H1 (cell line): ENCODE measurements at regions not wholly inside any gene's neighbourhood (a gene's known extent, or its start where the extent isn't known, plus 50 kb on each side); places are given as distances from the start of the nearest gene placed in this dataset.

Source experiments
- CTCF ChIA-PET: fragments of 300-600 bp; sonication (Branson Sonifier 250); formaldehyde crosslinking; loops from one replicate; lab custom pipeline; 2021; ENCODE audit not compliant: partially characterized antibody; lab: Charles Lee
- POLR2A ChIA-PET: fragments of 300-600 bp; sonication (Branson Sonifier 250); formaldehyde crosslinking; loops from one replicate; lab custom pipeline; 2021; ENCODE audit warnings: inconsistent platforms; ENCODE audit not compliant: partially characterized antibody; lab: Charles Lee
- DNase-seq, 2 experiments: peaks; one replicate each; pipeline versions ENCODE4 v3.0.0 to v3.0.0-alpha.2; 2010 to 2022; ENCODE audit warnings: low spot score in 2 of 2, low read depth in 1 of 2, mixed read lengths in 1 of 2
- FAIRE-seq: peaks from 2 replicates; lab custom pipeline; 2011; peaks lifted over from hg19 to GRCh38; lab: Jason Lieb, UNC
- H2AFZ ChIP-seq: 2 replicates; pipeline ENCODE4 v1.8.1; 2012; ENCODE audit warnings: low read length, inconsistent platforms
- H2AK5ac ChIP-seq: 2 replicates; pipeline ENCODE4 v1.6.1; 2013; ENCODE audit warnings: low read depth, low read length
- H2BK120ac ChIP-seq: replicated peaks from 2 replicates; pipeline ENCODE3; 2013; ENCODE audit warnings: low read depth, low read length, inconsistent platforms
- H2BK12ac ChIP-seq: 2 replicates; pipeline ENCODE4 v1.6.1; 2013; ENCODE audit warnings: low read depth, low read length
- H2BK15ac ChIP-seq: 2 replicates; pipeline ENCODE4 v1.6.1; 2013; ENCODE audit warnings: low read length
- H2BK20ac ChIP-seq: 2 replicates; pipeline ENCODE4 v1.6.1; 2013; ENCODE audit warnings: low read length
- H2BK5ac ChIP-seq: 2 replicates; pipeline ENCODE4 v1.6.1; 2013; ENCODE audit warnings: low read depth, low read length
- H3K14ac ChIP-seq: 2 replicates; pipeline ENCODE4 v1.6.1; 2013; ENCODE audit warnings: inconsistent platforms; ENCODE audit not compliant: insufficient read length
- H3K18ac ChIP-seq: 2 replicates; pipeline ENCODE4 v1.6.1; 2013; ENCODE audit warnings: low read length; ENCODE audit errors: extremely low read depth
- H3K23ac ChIP-seq: 2 replicates; pipeline ENCODE4 v1.6.1; 2013; ENCODE audit warnings: inconsistent platforms; ENCODE audit not compliant: insufficient read length
- H3K23me2 ChIP-seq: 2 replicates; pipeline ENCODE4 v1.6.1; 2013; ENCODE audit warnings: low read depth, low read length
- H3K27ac ChIP-seq: 2 replicates; pipeline ENCODE4 v1.6.1; 2011; ENCODE audit warnings: low read depth, low read length, inconsistent platforms
- H3K27me3 ChIP-seq, 4 experiments: replicated peaks in 1 of 4; 1 replicate in 1 of 4; 2 replicates in 3 of 4; pipeline versions ENCODE4 v1.6.1 to v1.8.1; 2011 to 2013; ENCODE audit warnings: low read length in 3 of 4, mild to moderate bottlenecking in 3 of 4, inconsistent platforms in 2 of 4, mixed read lengths in 2 of 4, moderate library complexity in 1 of 4; ENCODE audit not compliant: control insufficient read depth in 3 of 4, insufficient read depth in 3 of 4; ENCODE audit errors: extremely low read depth in 1 of 4
- H3K36me3 ChIP-seq, 4 experiments: 2 replicates each; pipeline versions ENCODE4 v1.6.1 to v1.8.1; 2011 to 2013; ENCODE audit warnings: mild to moderate bottlenecking in 4 of 4, low read length in 3 of 4, moderate library complexity in 2 of 4, control low read depth in 1 of 4, inconsistent platforms in 1 of 4; ENCODE audit not compliant: insufficient read depth in 4 of 4, control insufficient read depth in 2 of 4
- H3K4ac ChIP-seq: replicated peaks from 2 replicates; pipeline ENCODE3; 2013; ENCODE audit warnings: low read length, low read depth, mixed read lengths, inconsistent platforms; ENCODE audit not compliant: insufficient read length
- H3K4me1 ChIP-seq, 4 experiments: replicated peaks in 1 of 4; 1 replicate in 1 of 4; 2 replicates in 3 of 4; pipeline versions ENCODE4 v1.6.1 to v1.8.1; 2011 to 2013; ENCODE audit warnings: low read length in 3 of 4, inconsistent platforms in 2 of 4, mixed read lengths in 1 of 4; ENCODE audit not compliant: insufficient read depth in 4 of 4, control insufficient read depth in 3 of 4
- H3K4me2 ChIP-seq, 2 experiments: 2 replicates each; pipeline versions ENCODE4 v1.6.1 to v1.8.1; 2011 to 2013; ENCODE audit warnings: low read depth in 2 of 2, low read length in 2 of 2, control low read depth in 1 of 2, inconsistent platforms in 1 of 2, mild to moderate bottlenecking in 1 of 2; ENCODE audit not compliant: insufficient read depth in 1 of 2
- H3K4me3 ChIP-seq, 4 experiments: fragments of 200-600, 300-600 bp in 1 of 4; sonication (generic), shearing (Covaris generic), sonication (Bioruptor Twin) in 1 of 4; 2 replicates each; pipeline versions ENCODE4 v1.5.1 to v1.8.1; 2011 to 2016; ENCODE audit warnings: low read length in 4 of 4, low read depth in 3 of 4, control low read depth in 2 of 4, inconsistent platforms in 2 of 4, mild to moderate bottlenecking in 2 of 4, mixed read lengths in 1 of 4, moderate library complexity in 1 of 4; ENCODE audit not compliant: insufficient read depth in 2 of 4; ENCODE audit errors: extremely low read depth in 1 of 4
- H3K56ac ChIP-seq: replicated peaks from 2 replicates; pipeline ENCODE3; 2013; ENCODE audit warnings: low read depth, mild to moderate bottlenecking, mixed read lengths, low read length, inconsistent platforms; ENCODE audit not compliant: insufficient read length
- H3K79me1 ChIP-seq: 2 replicates; pipeline ENCODE4 v1.6.1; 2013; ENCODE audit warnings: low read depth, low read length, control low read depth
- H3K79me2 ChIP-seq, 2 experiments: 2 replicates each; pipeline versions ENCODE4 v1.6.1 to v1.8.1; 2012 to 2013; ENCODE audit warnings: low read length in 2 of 2, mild to moderate bottlenecking in 2 of 2, inconsistent platforms in 1 of 2; ENCODE audit not compliant: insufficient read depth in 2 of 2, control insufficient read depth in 1 of 2
- H3K9ac ChIP-seq, 4 experiments: replicated peaks in 1 of 4; 1 replicate in 1 of 4; 2 replicates in 3 of 4; pipeline versions ENCODE4 v1.6.1 to v1.8.1; 2011 to 2013; ENCODE audit warnings: low read depth in 3 of 4, low read length in 3 of 4, control low read depth in 2 of 4, mild to moderate bottlenecking in 2 of 4, moderate library complexity in 2 of 4, inconsistent platforms in 1 of 4; ENCODE audit errors: extremely low read depth in 1 of 4
- H3K9me3 ChIP-seq, 2 experiments: 2 replicates each; pipeline versions ENCODE4 v1.6.1 to v1.8.1; 2012 to 2013; ENCODE audit warnings: mild to moderate bottlenecking in 2 of 2, moderate library complexity in 2 of 2, control low read depth in 1 of 2, inconsistent platforms in 1 of 2, low read depth in 1 of 2, low read length in 1 of 2, mixed read lengths in 1 of 2; ENCODE audit not compliant: insufficient read depth in 2 of 2
- H4K20me1 ChIP-seq, 2 experiments: replicated peaks in 1 of 2; 2 replicates each; pipeline versions ENCODE3 to v1.8.1; 2011 to 2013; ENCODE audit warnings: inconsistent platforms in 2 of 2, low read length in 2 of 2, mild to moderate bottlenecking in 1 of 2; ENCODE audit not compliant: insufficient read depth in 2 of 2, control insufficient read depth in 1 of 2
- H4K5ac ChIP-seq: 2 replicates; pipeline ENCODE4 v1.6.1; 2013; ENCODE audit warnings: low read length, low read depth, mixed read lengths, inconsistent platforms; ENCODE audit not compliant: insufficient read length
- H4K8ac ChIP-seq: 2 replicates; pipeline ENCODE4 v1.8.0; 2013; ENCODE audit warnings: mild to moderate bottlenecking, moderate library complexity, low read length, inconsistent platforms; ENCODE audit not compliant: insufficient read depth; ENCODE audit errors: extremely low read depth
- H4K91ac ChIP-seq: replicated peaks from 2 replicates; pipeline ENCODE3; 2013; ENCODE audit warnings: low read length, mixed read lengths, inconsistent platforms; ENCODE audit not compliant: insufficient read length
- CBX8 ChIP-seq: fragments of 300-800, 300-1000 bp; sonication (generic); IDR thresholded peaks from 2 replicates; pipeline ENCODE4 v1.7.1; 2016; ENCODE audit warnings: low read depth, low read length, borderline replicate concordance
- E2F6 ChIP-seq: IDR thresholded peaks from 2 replicates; pipeline ENCODE4 v1.6.1; 2012; ENCODE audit warnings: inconsistent platforms
- KDM1A ChIP-seq: fragments of 200-600, 300-600 bp; sonication (generic); IDR thresholded peaks from 2 replicates; pipeline ENCODE4 v1.7.1; 2016; ENCODE audit warnings: mild to moderate bottlenecking, low read length, borderline replicate concordance
- NRF1 ChIP-seq: IDR thresholded peaks from 2 replicates; pipeline ENCODE4 v1.6.1; 2011; ENCODE audit warnings: mild to moderate bottlenecking, low read depth, low read length, improper control_type of control experiment
- SIX5 ChIP-seq: IDR thresholded peaks from 2 replicates; pipeline ENCODE4 v1.6.1; 2011; ENCODE audit warnings: mild to moderate bottlenecking, low read depth, low read length
- WGBS, 2 experiments: shearing (Covaris generic) in 1 of 2; methylation state at CpG; one replicate each; pipeline versions ENCODE4 v1.1.6 to v1.1.7; 2013 to 2015; ENCODE audit warnings: low lambda C conversion rate in 2 of 2, mixed read lengths in 2 of 2, inconsistent platforms in 1 of 2, low coverage in 1 of 2, missing lambda C conversion rate in 1 of 2; ENCODE audit not compliant: insufficient replicate concordance in 2 of 2, insufficient coverage in 1 of 2, insufficient read length in 1 of 2; ENCODE audit errors: extremely low coverage in 1 of 2, missing lambda C conversion rate in 1 of 2; 5-methylcytosine and 5-hydroxymethylcytosine counted together

DNA sequence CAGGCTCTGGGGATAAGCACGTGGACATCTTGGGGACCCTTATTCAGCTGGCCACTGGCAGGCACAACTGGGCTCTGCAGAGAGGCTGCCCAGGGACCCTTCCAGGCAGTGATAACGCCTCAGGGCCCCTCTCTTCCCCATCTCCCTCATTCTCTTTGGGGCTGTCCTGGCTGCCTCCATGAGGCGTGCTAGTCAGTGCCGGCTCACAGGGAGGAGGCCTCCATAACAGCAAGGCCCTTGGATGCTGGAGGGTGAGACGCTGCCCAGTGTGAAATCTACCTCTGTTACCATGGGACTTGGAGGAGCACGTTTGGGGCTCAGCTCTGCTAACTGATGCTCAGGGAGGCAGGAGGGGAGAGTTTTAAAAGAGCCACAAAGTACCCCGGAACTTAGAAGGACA, 221.3 kb downstream of the CTTN start:
- DNase-seq (no peak), FAIRE-seq (no peak)
- H4K20me1 ChIP-seq = peaks cover 2 to 6% of the 10 kb centered on the region in 2 experiments
- H3K4me1 ChIP-seq = peaks cover 0 to 4% (median under 1%) of the 10 kb centered on the region in 4 experiments; a peak in 4 of 7 replicates
- H2BK5ac ChIP-seq = no peak overlapping the region
- H3K4ac ChIP-seq = no peak overlapping the region
- H3K27me3 ChIP-seq = no peaks in the 10 kb centered on the region
- H2BK12ac ChIP-seq = no peak overlapping the region
- no peak overlapping the region for H3K23ac ChIP-seq
- H2AK5ac ChIP-seq = no peak overlapping the region
- WGBS, 2 experiments = 93% methylated on average over 7 of the region's 7 CpGs; no CpG with 5 or more reads in 1 of the 2 experiments
- H3K23me2 ChIP-seq = 0 out of 2 replicates have a peak, but pooled peaks cover 5% of the 10 kb centered on the region
- no peak overlapping the region for H4K5ac ChIP-seq
- H4K91ac ChIP-seq = no peak overlapping the region
- H3K4me2 ChIP-seq = no peak overlapping the region
- no peak overlapping the region for H3K9ac ChIP-seq
- H2BK15ac ChIP-seq = no peak overlapping the region
- peak overlapping the region; percentile 57; the same call in 1 of the 2 replicates for H4K8ac ChIP-seq
- H2AFZ ChIP-seq = no peak overlapping the region
- ChIA-PET POLR2A (no interaction called here), CTCF (interaction anchor here (1.2 to 1.9 kb wide), 3 partner anchors 9 to 109 kb away, joined by 3 to 5 read pairs (median 5); no protein-coding TSS in a partner anchor)
- no peak overlapping the region for H3K27ac ChIP-seq
- H3K14ac ChIP-seq = no peak overlapping the region
- peaks cover 3% of the 10 kb centered on the region for H3K79me1 ChIP-seq
- no peak overlapping the region for H3K18ac ChIP-seq
- no peaks in the 10 kb centered on the region; a peak in 1 of 8 replicates for H3K36me3 ChIP-seq
- no peak overlapping the region for H2BK120ac ChIP-seq
- peaks cover 2 to 3% of the 10 kb centered on the region in 2 experiments; a peak in 2 of 4 replicates for H3K79me2 ChIP-seq
- H3K9me3 ChIP-seq = 0 out of 4 replicates have a peak, but pooled peaks cover 0 to 5% of the 10 kb centered on the region in 2 experiments
- H2BK20ac ChIP-seq = no peak overlapping the region
- H3K56ac ChIP-seq = no peak overlapping the region
- H3K4me3 ChIP-seq = no peak overlapping the region
- TF ChIP-seq CBX8 (no peak), SIX5 (no peak), KDM1A (no peak), NRF1 (no peak), E2F6 (no peak)
